Mucosa of rectum (tissue), 2 donors: ENCODE measurements at regions not wholly inside any gene's neighbourhood (a gene's known extent, or its start where the extent isn't known, plus 50 kb on each side); places are given as distances from the start of the nearest gene placed in this dataset.
"Not testable (repeated sequence)": the region's sequence is repeated elsewhere in the genome, so short reads cannot be mapped to it uniquely, and the experiment has no call there.

Source experiments
- H3K27ac ChIP-seq, 2 donors: one replicate each; pipeline ENCODE4 v1.7.0; 2013; ENCODE audit warnings: inconsistent platforms in 2 of 2, low read depth in 2 of 2, low read length in 2 of 2
- H3K27me3 ChIP-seq, 2 donors: one replicate each; pipeline ENCODE4 v1.7.0; 2013; ENCODE audit warnings: low read length in 2 of 2; ENCODE audit not compliant: control insufficient read depth in 2 of 2, insufficient read depth in 2 of 2
- H3K36me3 ChIP-seq, 2 donors: one replicate each; pipeline ENCODE4 v1.7.0; 2013; ENCODE audit warnings: low read length in 2 of 2; ENCODE audit not compliant: control insufficient read depth in 2 of 2, insufficient read depth in 2 of 2
- H3K4me1 ChIP-seq, 2 donors: one replicate each; pipeline ENCODE4 v1.7.0; 2013; ENCODE audit warnings: low read length in 2 of 2, mild to moderate bottlenecking in 1 of 2; ENCODE audit not compliant: control insufficient read depth in 2 of 2, insufficient read depth in 2 of 2
- H3K4me3 ChIP-seq, 2 donors: one replicate each; pipeline ENCODE4 v1.7.0; 2013; ENCODE audit warnings: low read length in 2 of 2
- H3K9ac ChIP-seq, 2 donors: one replicate each; pipeline ENCODE4 v1.7.0; 2013; ENCODE audit warnings: low read length in 2 of 2, low read depth in 1 of 2, mild to moderate bottlenecking in 1 of 2
- H3K9me3 ChIP-seq, 2 donors: one replicate each; pipeline ENCODE4 v1.7.0; 2013; ENCODE audit warnings: low read length in 2 of 2; ENCODE audit not compliant: control insufficient read depth in 2 of 2
- donor health status: healthy.
- donor health status: Normal muscosa, but diverticular disease.

GRCh38 chr9:124124729-124125650 is 113.4 kb downstream of the LHX2 start:
- Histone ChIP-seq H3K36me3 (no peaks in the 10 kb centered on the region), H3K9ac (no peak overlapping the region), H3K4me1 (no peaks in the 10 kb centered on the region), H3K9me3 (peaks cover 2 to 3% of the 10 kb centered on the region in 2 donors), H3K27me3 (no peaks in the 10 kb centered on the region), H3K4me3 (no peak overlapping the region), H3K27ac (no peak overlapping the region)

GRCh38 chr9:124125651-124125977 is 114.0 kb downstream of the LHX2 start:
- Histone ChIP-seq H3K9ac (no peak overlapping the region), H3K27ac (no peak overlapping the region), H3K9me3 (peaks cover 2 to 3% of the 10 kb centered on the region in 2 donors), H3K4me3 (no peak overlapping the region), H3K4me1 (no peaks in the 10 kb centered on the region), H3K27me3 (no peaks in the 10 kb centered on the region), H3K36me3 (no peaks in the 10 kb centered on the region)

GRCh38 chr9:124126648-124127646 is 115.4 kb downstream of the LHX2 start:
- H3K27ac ChIP-seq: no peak overlapping the region
- H3K27me3 ChIP-seq: no peaks in the 10 kb centered on the region
- H3K36me3 ChIP-seq: no peaks in the 10 kb centered on the region
- H3K4me3 ChIP-seq: no peak overlapping the region
- no peak overlapping the region for H3K9ac ChIP-seq
- H3K9me3 ChIP-seq: no peaks in the 10 kb centered on the region
- no peaks in the 10 kb centered on the region for H3K4me1 ChIP-seq

GRCh38 chr9:124128568-124129166 is 117.1 kb downstream of the LHX2 start:
- Histone ChIP-seq H3K27me3 (no peaks in the 10 kb centered on the region), H3K9me3 (no peaks in the 10 kb centered on the region), H3K36me3 (no peaks in the 10 kb centered on the region), H3K9ac (no peak overlapping the region), H3K27ac (no peak overlapping the region), H3K4me1 (no peaks in the 10 kb centered on the region), H3K4me3 (no peak overlapping the region)

- Histone ChIP-seq H3K27ac (no peak overlapping the region), H3K4me3 (no peak overlapping the region), H3K9me3 (no peaks in the 10 kb centered on the region), H3K9ac (no peak overlapping the region), H3K27me3 (no peaks in the 10 kb centered on the region), H3K36me3 (no peaks in the 10 kb centered on the region), H3K4me1 (no peaks in the 10 kb centered on the region)
Measured at GRCh38 chr9:124130277-124131075, 118.9 kb downstream of the LHX2 start.

- H3K36me3 ChIP-seq, H3K4me3 ChIP-seq, H3K27ac ChIP-seq, H3K9me3 ChIP-seq, H3K27me3 ChIP-seq, H3K4me1 ChIP-seq, H3K9ac ChIP-seq: not testable (repeated sequence)
Measured at GRCh38 chr9:124131518-124131917, 120.0 kb downstream of the LHX2 start.

GRCh38 chr9:124132671-124133147 is 121.1 kb downstream of the LHX2 start:
- Histone ChIP-seq H3K9ac (no peak overlapping the region), H3K4me3 (no peak overlapping the region), H3K4me1 (no peaks in the 10 kb centered on the region), H3K27me3 (no peaks in the 10 kb centered on the region), H3K36me3 (no peaks in the 10 kb centered on the region), H3K9me3 (no peaks in the 10 kb centered on the region), H3K27ac (no peak overlapping the region)

GRCh38 chr9:124133727-124134126 is 122.2 kb downstream of the LHX2 start:
- Histone ChIP-seq H3K27ac (no peak overlapping the region), H3K9me3 (no peaks in the 10 kb centered on the region), H3K4me3 (no peak overlapping the region), H3K9ac (no peak overlapping the region), H3K36me3 (no peaks in the 10 kb centered on the region), H3K27me3 (no peaks in the 10 kb centered on the region), H3K4me1 (no peaks in the 10 kb centered on the region)

- no peak overlapping the region for H3K27ac ChIP-seq
- H3K27me3 ChIP-seq: no peaks in the 10 kb centered on the region
- H3K4me1 ChIP-seq: no peaks in the 10 kb centered on the region
- H3K9me3 ChIP-seq: no peaks in the 10 kb centered on the region
- no peak overlapping the region for H3K4me3 ChIP-seq
- H3K9ac ChIP-seq: no peak overlapping the region
- no peaks in the 10 kb centered on the region for H3K36me3 ChIP-seq
Measured at GRCh38 chr9:124134526-124134925, 123.0 kb downstream of the LHX2 start.
